ENCODE measurements at regions not wholly inside any gene's neighbourhood (a gene's known extent, or its start where the extent isn't known, plus 50 kb on each side); places are given as distances from the start of the nearest gene placed in this dataset.
A peak's percentile ranks its signal among the peaks of the same experiment; 100 is the strongest.

GRCh38 chr6:33926451-33926850, 122.6 kb upstream of the MLN start:
- DNase-seq (ENCODE audit: low read depth in 1 of 2, low spot score in 1 of 2) = peak; percentile 37 to 69
- no peak for TF ChIP-seq JUND (IDR thresholded peaks at IDR 0.05; ENCODE audit: low read depth)
- in situ Hi-C loops (cut with HindIII; ENCODE audit: low pct_unique_long_range_greater_than_20kb, low sequenced_read_pairs) = no loop called here

GRCh38 chr6:33925936-33926335, 122.1 kb upstream of the MLN start:
- no peak for DNase-seq (ENCODE audit: low read depth in 1 of 2, low spot score in 1 of 2)
- TF ChIP-seq JUND (IDR thresholded peaks at IDR 0.05; ENCODE audit: low read depth) = no peak
- in situ Hi-C loops (cut with HindIII; ENCODE audit: low pct_unique_long_range_greater_than_20kb, low sequenced_read_pairs) = no loop called here

- no peak for TF ChIP-seq JUND (IDR thresholded peaks at IDR 0.05; ENCODE audit: low read depth)
- in situ Hi-C loops (cut with HindIII; ENCODE audit: low pct_unique_long_range_greater_than_20kb, low sequenced_read_pairs) = no loop called here
- peak in 1 of 2 experiments; percentile 22 for DNase-seq (ENCODE audit: low read depth in 1 of 2, low spot score in 1 of 2)
Measured at GRCh38 chr6:33925210-33925609, 121.4 kb upstream of the MLN start.

GRCh38 chr6:33924681-33925080, 120.9 kb upstream of the MLN start:
- in situ Hi-C loops (cut with HindIII; ENCODE audit: low pct_unique_long_range_greater_than_20kb, low sequenced_read_pairs) = no loop called here
- no peak for DNase-seq (ENCODE audit: low read depth in 1 of 2, low spot score in 1 of 2)
- no peak for TF ChIP-seq JUND (IDR thresholded peaks at IDR 0.05; ENCODE audit: low read depth)

- in situ Hi-C loops (cut with HindIII; ENCODE audit: low pct_unique_long_range_greater_than_20kb, low sequenced_read_pairs) = no loop called here
- DNase-seq (ENCODE audit: low read depth in 1 of 2, low spot score in 1 of 2) = peak in 1 of 2 experiments; percentile 9
Measured at GRCh38 chr6:33923857-33924514, 120.2 kb upstream of the MLN start.

GRCh38 chr6:33921745-33922144, 117.9 kb upstream of the MLN start:
- TF ChIP-seq JUND (IDR thresholded peaks at IDR 0.05; ENCODE audit: low read depth) = no peak
- no peak for DNase-seq (ENCODE audit: low read depth in 1 of 2, low spot score in 1 of 2)
- in situ Hi-C loops (cut with HindIII; ENCODE audit: low pct_unique_long_range_greater_than_20kb, low sequenced_read_pairs) = no loop called here

More at GRCh38 chr6:33923857-33924514, 120.2 kb upstream of the MLN start:
- no peak for TF ChIP-seq JUND (IDR thresholded peaks at IDR 0.05; ENCODE audit: low read depth)

- no peak for DNase-seq (ENCODE audit: low read depth in 1 of 2, low spot score in 1 of 2)
- TF ChIP-seq JUND (IDR thresholded peaks at IDR 0.05; ENCODE audit: low read depth) = no peak
- in situ Hi-C loops (cut with HindIII; ENCODE audit: low pct_unique_long_range_greater_than_20kb, low sequenced_read_pairs) = no loop called here
Measured at GRCh38 chr6:33918175-33918695, 114.4 kb upstream of the MLN start.

- in situ Hi-C loops (cut with HindIII; ENCODE audit: low pct_unique_long_range_greater_than_20kb, low sequenced_read_pairs) = no loop called here
- no peak for TF ChIP-seq JUND (IDR thresholded peaks at IDR 0.05; ENCODE audit: low read depth)
- DNase-seq (ENCODE audit: low read depth in 1 of 2, low spot score in 1 of 2) = no peak
Measured at GRCh38 chr6:33915134-33915533, 111.3 kb upstream of the MLN start.

- no peak for DNase-seq (ENCODE audit: low read depth in 1 of 2, low spot score in 1 of 2)
- no peak for TF ChIP-seq JUND (IDR thresholded peaks at IDR 0.05; ENCODE audit: low read depth)
- in situ Hi-C loops (cut with HindIII; ENCODE audit: low pct_unique_long_range_greater_than_20kb, low sequenced_read_pairs) = no loop called here
Measured at GRCh38 chr6:33914645-33915044, 110.8 kb upstream of the MLN start.

- TF ChIP-seq JUND (IDR thresholded peaks at IDR 0.05; ENCODE audit: low read depth) = no peak
- DNase-seq (ENCODE audit: low read depth in 1 of 2, low spot score in 1 of 2) = no peak
- in situ Hi-C loops (cut with HindIII; ENCODE audit: low pct_unique_long_range_greater_than_20kb, low sequenced_read_pairs) = no loop called here
Measured at GRCh38 chr6:33912195-33912594, 108.4 kb upstream of the MLN start.

- no peak for TF ChIP-seq JUND (IDR thresholded peaks at IDR 0.05; ENCODE audit: low read depth)
- in situ Hi-C loops (cut with HindIII; ENCODE audit: low pct_unique_long_range_greater_than_20kb, low sequenced_read_pairs) = no loop called here
- DNase-seq (ENCODE audit: low read depth in 1 of 2, low spot score in 1 of 2) = no peak
Measured at GRCh38 chr6:33911488-33911887, 107.7 kb upstream of the MLN start.

GRCh38 chr6:33910594-33910993, 106.8 kb upstream of the MLN start:
- no peak for DNase-seq (ENCODE audit: low read depth in 1 of 2, low spot score in 1 of 2)
- in situ Hi-C loops (cut with HindIII; ENCODE audit: low pct_unique_long_range_greater_than_20kb, low sequenced_read_pairs) = no loop called here
- no peak for TF ChIP-seq JUND (IDR thresholded peaks at IDR 0.05; ENCODE audit: low read depth)

- in situ Hi-C loops (cut with HindIII; ENCODE audit: low pct_unique_long_range_greater_than_20kb, low sequenced_read_pairs) = no loop called here
- no peak for DNase-seq (ENCODE audit: low read depth in 1 of 2, low spot score in 1 of 2)
- no peak for TF ChIP-seq JUND (IDR thresholded peaks at IDR 0.05; ENCODE audit: low read depth)
Measured at GRCh38 chr6:33909737-33910136, 105.9 kb upstream of the MLN start.

- no peak for TF ChIP-seq JUND (IDR thresholded peaks at IDR 0.05; ENCODE audit: low read depth)
- no peak for DNase-seq (ENCODE audit: low read depth in 1 of 2, low spot score in 1 of 2)
- in situ Hi-C loops (cut with HindIII; ENCODE audit: low pct_unique_long_range_greater_than_20kb, low sequenced_read_pairs) = no loop called here
Measured at GRCh38 chr6:33908025-33908424, 104.2 kb upstream of the MLN start.

Data from T47D (cell line).